ENCODE measurements at regions not wholly inside any gene's neighbourhood (a gene's known extent, or its start where the extent isn't known, plus 50 kb on each side); places are given as distances from the start of the nearest gene placed in this dataset.
"Not testable (repeated sequence)": the region's sequence is repeated elsewhere in the genome, so short reads cannot be mapped to it uniquely, and the experiment has no call there.

DNA sequence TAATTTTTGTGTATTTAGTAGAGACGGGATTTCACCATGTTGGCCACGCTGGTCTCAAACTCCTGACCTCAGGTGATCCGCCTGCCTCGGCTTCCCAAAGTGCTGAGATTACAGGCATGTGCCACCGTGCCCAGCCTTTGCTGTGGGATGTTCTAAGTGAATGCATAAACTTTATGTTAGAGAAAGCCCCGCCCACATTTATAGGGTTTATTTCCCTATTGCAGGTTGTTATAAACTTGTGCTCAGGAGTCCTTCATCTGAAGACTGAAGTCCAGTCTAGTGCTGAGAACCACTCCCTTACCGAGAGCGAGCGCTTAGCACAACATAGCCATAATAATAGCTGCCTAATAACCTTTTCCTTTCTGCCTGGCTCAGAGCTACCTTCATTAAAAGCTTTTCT is 75.4 kb upstream of the ZNF217 start:
- Histone ChIP-seq H3K27me3 (ENCODE audit: insufficient read depth, low read length) (no peaks in the 10 kb centered on the region), H3K4me1 (ENCODE audit: insufficient read depth, low read length) (peaks cover 9% of the 10 kb centered on the region), H4K20me1 (ENCODE audit: insufficient read depth, low read length) (no peaks in the 10 kb centered on the region), H3K79me2 (ENCODE audit: insufficient read depth, low read length) (no peaks in the 10 kb centered on the region), H3K9me3 (ENCODE audit: low read depth, low read length) (no peaks in the 10 kb centered on the region), H2AFZ (ENCODE audit: low read length) (no peak overlapping the region), H3K4me2 (ENCODE audit: insufficient read depth, low read length) (no peak overlapping the region), H3K27ac (ENCODE audit: low read depth, low read length) (no peak overlapping the region), H3K4me3 (ENCODE audit: insufficient read depth, low read length) (no peak overlapping the region), H3K36me3 (ENCODE audit: insufficient read depth, low read length) (no peaks in the 10 kb centered on the region)
- TF ChIP-seq, protein P1, sequence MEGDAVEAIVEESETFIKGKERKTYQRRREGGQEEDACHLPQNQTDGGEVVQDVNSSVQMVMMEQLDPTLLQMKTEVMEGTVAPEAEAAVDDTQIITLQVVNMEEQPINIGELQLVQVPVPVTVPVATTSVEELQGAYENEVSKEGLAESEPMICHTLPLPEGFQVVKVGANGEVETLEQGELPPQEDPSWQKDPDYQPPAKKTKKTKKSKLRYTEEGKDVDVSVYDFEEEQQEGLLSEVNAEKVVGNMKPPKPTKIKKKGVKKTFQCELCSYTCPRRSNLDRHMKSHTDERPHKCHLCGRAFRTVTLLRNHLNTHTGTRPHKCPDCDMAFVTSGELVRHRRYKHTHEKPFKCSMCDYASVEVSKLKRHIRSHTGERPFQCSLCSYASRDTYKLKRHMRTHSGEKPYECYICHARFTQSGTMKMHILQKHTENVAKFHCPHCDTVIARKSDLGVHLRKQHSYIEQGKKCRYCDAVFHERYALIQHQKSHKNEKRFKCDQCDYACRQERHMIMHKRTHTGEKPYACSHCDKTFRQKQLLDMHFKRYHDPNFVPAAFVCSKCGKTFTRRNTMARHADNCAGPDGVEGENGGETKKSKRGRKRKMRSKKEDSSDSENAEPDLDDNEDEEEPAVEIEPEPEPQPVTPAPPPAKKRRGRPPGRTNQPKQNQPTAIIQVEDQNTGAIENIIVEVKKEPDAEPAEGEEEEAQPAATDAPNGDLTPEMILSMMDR (IDR thresholded peaks at IDR 0.05; ENCODE audit: extremely low read depth, low read depth, low read length) = no peak
- DNase-seq (ENCODE audit: insufficient read length, low spot score, missing footprints) = no peak

DNA sequence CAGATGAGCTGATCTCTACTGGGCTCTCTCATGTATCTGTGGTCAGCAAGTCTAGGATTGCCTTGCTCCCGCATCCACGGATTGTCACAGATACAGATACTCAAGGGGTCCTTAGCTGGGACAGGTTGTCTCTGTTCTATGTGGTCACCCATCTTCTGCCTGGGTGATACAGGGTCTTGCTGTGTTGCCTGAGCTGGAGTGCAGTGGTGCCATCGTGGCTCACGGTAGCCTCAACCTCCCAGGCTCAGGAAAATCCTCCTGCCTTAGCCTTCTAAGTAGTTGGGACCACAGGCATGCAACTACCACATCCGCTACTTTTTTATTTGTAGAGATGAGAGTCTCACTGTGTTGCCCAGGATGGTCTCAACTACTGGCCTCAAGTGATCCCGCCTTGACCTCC is 72.5 kb upstream of the ZNF217 start:
- H3K27me3 ChIP-seq (ENCODE audit: insufficient read depth, low read length) = no peaks in the 10 kb centered on the region
- no peak overlapping the region for H3K27ac ChIP-seq (ENCODE audit: low read depth, low read length)
- H3K36me3 ChIP-seq (ENCODE audit: insufficient read depth, low read length) = no peaks in the 10 kb centered on the region
- H3K9me3 ChIP-seq (ENCODE audit: low read depth, low read length) = no peaks in the 10 kb centered on the region
- no peaks in the 10 kb centered on the region for H3K79me2 ChIP-seq (ENCODE audit: insufficient read depth, low read length)
- H3K4me1 ChIP-seq (ENCODE audit: insufficient read depth, low read length) = no peaks in the 10 kb centered on the region
- TF ChIP-seq, protein P1 (IDR thresholded peaks at IDR 0.05; ENCODE audit: extremely low read depth, low read depth, low read length) = no peak
- no peaks in the 10 kb centered on the region for H4K20me1 ChIP-seq (ENCODE audit: insufficient read depth, low read length)
- H3K4me2 ChIP-seq (ENCODE audit: insufficient read depth, low read length) = no peak overlapping the region
- H2AFZ ChIP-seq (ENCODE audit: low read length) = no peak overlapping the region
- DNase-seq (ENCODE audit: insufficient read length, low spot score, missing footprints) = no peak
- no peak overlapping the region for H3K4me3 ChIP-seq (ENCODE audit: insufficient read depth, low read length)

DNA sequence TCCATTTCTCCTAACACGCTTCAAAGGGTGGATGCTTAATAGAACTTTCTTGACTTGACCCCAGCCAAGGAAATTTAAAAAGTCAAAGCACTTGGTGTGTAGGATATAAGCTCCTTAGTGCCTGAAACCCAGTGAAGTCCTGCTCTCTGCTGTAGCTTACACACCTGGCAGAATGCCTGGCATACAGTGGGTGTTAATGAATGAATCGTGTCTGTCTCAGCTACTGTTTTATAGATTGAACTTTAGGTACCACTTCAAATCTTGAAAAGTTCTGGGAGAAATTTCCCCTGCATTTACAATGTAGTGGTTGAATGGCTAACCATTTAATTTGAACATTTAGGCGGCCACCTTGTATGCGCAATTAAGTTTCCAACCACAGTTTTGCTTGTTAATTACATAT is 70.5 kb upstream of the ZNF217 start:
- no peak overlapping the region for H3K27ac ChIP-seq (ENCODE audit: low read depth, low read length)
- no peaks in the 10 kb centered on the region for H3K79me2 ChIP-seq (ENCODE audit: insufficient read depth, low read length)
- TF ChIP-seq, protein P1 (IDR thresholded peaks at IDR 0.05; ENCODE audit: extremely low read depth, low read depth, low read length) = no peak
- no peak overlapping the region for H3K4me2 ChIP-seq (ENCODE audit: insufficient read depth, low read length)
- DNase-seq (ENCODE audit: insufficient read length, low spot score, missing footprints) = no peak
- no peak overlapping the region for H2AFZ ChIP-seq (ENCODE audit: low read length)
- no peaks in the 10 kb centered on the region for H3K36me3 ChIP-seq (ENCODE audit: insufficient read depth, low read length)
- no peaks in the 10 kb centered on the region for H3K9me3 ChIP-seq (ENCODE audit: low read depth, low read length)
- H3K4me1 ChIP-seq (ENCODE audit: insufficient read depth, low read length) = peaks cover 9% of the 10 kb centered on the region
- H3K27me3 ChIP-seq (ENCODE audit: insufficient read depth, low read length) = no peaks in the 10 kb centered on the region
- H3K4me3 ChIP-seq (ENCODE audit: insufficient read depth, low read length) = no peak overlapping the region
- H4K20me1 ChIP-seq (ENCODE audit: insufficient read depth, low read length) = no peaks in the 10 kb centered on the region

DNA sequence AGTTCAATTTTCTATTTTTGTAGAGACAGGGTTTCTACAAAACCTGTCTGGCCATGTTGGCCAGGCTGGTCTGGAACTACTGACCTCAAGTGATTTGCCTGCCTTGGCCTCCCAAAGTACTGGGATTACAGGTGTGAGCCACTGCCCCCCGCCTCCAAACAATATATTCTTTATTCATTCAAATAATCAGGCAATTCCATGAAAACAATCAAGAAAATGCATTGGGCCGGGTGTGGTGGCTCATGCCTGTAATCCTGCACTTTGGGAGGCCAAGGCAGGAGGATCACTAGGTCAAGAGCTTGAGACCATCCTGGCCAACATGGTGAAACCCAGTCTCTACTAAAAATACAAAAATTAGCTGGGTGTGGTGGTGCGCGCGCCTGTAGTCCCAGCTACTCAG is 69.9 kb upstream of the ZNF217 start:
- H2AFZ ChIP-seq (ENCODE audit: low read length); DNase-seq (ENCODE audit: insufficient read length, low spot score, missing footprints); H3K9me3 ChIP-seq (ENCODE audit: low read depth, low read length); H3K4me3 ChIP-seq (ENCODE audit: insufficient read depth, low read length); H3K4me1 ChIP-seq (ENCODE audit: insufficient read depth, low read length); H3K4me2 ChIP-seq (ENCODE audit: insufficient read depth, low read length); H3K79me2 ChIP-seq (ENCODE audit: insufficient read depth, low read length); H4K20me1 ChIP-seq (ENCODE audit: insufficient read depth, low read length); H3K36me3 ChIP-seq (ENCODE audit: insufficient read depth, low read length); H3K27ac ChIP-seq (ENCODE audit: low read depth, low read length); H3K27me3 ChIP-seq (ENCODE audit: insufficient read depth, low read length): not testable (repeated sequence)

DNA sequence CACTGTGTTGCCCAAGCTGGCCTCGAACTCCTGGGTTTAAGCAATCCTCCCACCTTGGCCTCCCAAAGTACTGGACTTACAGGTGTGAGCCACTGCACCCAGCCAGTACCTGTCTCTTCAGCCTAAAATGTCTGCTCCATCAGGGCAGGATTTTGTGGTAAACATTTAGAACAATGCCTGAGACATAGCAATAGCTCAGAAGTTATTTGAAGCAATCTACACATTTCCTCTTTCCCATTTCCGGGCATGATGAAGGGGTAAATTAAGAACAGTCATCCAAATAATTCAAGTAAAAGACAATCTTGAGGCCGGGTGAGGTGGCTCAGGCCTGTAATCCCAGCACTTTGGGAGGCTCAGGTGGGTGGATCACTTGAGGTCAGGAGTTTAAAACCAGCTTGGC is 69.0 kb upstream of the ZNF217 start:
- Histone ChIP-seq H4K20me1 (ENCODE audit: insufficient read depth, low read length) (no peaks in the 10 kb centered on the region), H3K36me3 (ENCODE audit: insufficient read depth, low read length) (no peaks in the 10 kb centered on the region), H3K9me3 (ENCODE audit: low read depth, low read length) (no peaks in the 10 kb centered on the region), H3K79me2 (ENCODE audit: insufficient read depth, low read length) (no peaks in the 10 kb centered on the region), H3K4me3 (ENCODE audit: insufficient read depth, low read length) (no peak overlapping the region), H3K27me3 (ENCODE audit: insufficient read depth, low read length) (no peaks in the 10 kb centered on the region), H3K27ac (ENCODE audit: low read depth, low read length) (no peak overlapping the region), H2AFZ (ENCODE audit: low read length) (no peak overlapping the region), H3K4me2 (ENCODE audit: insufficient read depth, low read length) (no peak overlapping the region), H3K4me1 (ENCODE audit: insufficient read depth, low read length) (peaks cover 12% of the 10 kb centered on the region)
- TF ChIP-seq, protein P1 (IDR thresholded peaks at IDR 0.05; ENCODE audit: extremely low read depth, low read depth, low read length) = no peak
- no peak for DNase-seq (ENCODE audit: insufficient read length, low spot score, missing footprints)
